OCI-LY3 (cell line): ENCODE measurements at regions not wholly inside any gene's neighbourhood (a gene's known extent, or its start where the extent isn't known, plus 50 kb on each side); places are given as distances from the start of the nearest gene placed in this dataset.

Source experiments
- EZH2phosphoT487 ChIP-seq: fragments of 200-600 bp; shearing (Covaris generic); IDR thresholded peaks from 2 replicates; pipeline ENCODE4 v1.6.1; 2018; ENCODE audit warnings: antibody characterized with exemption, mixed run types, low read depth
- TF ChIP-seq, protein P1 (sequence below): fragments of 200-600, 300-600 bp; sonication (generic); IDR thresholded peaks from 2 replicates; pipeline ENCODE4 v1.5.1; 2014; ENCODE audit warnings: antibody characterized with exemption, low read length, low read depth

GRCh38 chr14:51534610-51535011, 117.1 kb upstream of the FRMD6 start:
- TF ChIP-seq, protein P1, sequence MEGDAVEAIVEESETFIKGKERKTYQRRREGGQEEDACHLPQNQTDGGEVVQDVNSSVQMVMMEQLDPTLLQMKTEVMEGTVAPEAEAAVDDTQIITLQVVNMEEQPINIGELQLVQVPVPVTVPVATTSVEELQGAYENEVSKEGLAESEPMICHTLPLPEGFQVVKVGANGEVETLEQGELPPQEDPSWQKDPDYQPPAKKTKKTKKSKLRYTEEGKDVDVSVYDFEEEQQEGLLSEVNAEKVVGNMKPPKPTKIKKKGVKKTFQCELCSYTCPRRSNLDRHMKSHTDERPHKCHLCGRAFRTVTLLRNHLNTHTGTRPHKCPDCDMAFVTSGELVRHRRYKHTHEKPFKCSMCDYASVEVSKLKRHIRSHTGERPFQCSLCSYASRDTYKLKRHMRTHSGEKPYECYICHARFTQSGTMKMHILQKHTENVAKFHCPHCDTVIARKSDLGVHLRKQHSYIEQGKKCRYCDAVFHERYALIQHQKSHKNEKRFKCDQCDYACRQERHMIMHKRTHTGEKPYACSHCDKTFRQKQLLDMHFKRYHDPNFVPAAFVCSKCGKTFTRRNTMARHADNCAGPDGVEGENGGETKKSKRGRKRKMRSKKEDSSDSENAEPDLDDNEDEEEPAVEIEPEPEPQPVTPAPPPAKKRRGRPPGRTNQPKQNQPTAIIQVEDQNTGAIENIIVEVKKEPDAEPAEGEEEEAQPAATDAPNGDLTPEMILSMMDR = no peak
- no peak for TF ChIP-seq EZH2phosphoT487
